Body of pancreas (tissue), 4 donors: ENCODE measurements at regions not wholly inside any gene's neighbourhood (a gene's known extent, or its start where the extent isn't known, plus 50 kb on each side); places are given as distances from the start of the nearest gene placed in this dataset.
"Not testable (repeated sequence)": the region's sequence is repeated elsewhere in the genome, so short reads cannot be mapped to it uniquely, and the experiment has no call there.

Experiments
- ATAC-seq: fragments of 150-250 bp; one replicate; pipeline ENCODE4 v1.9.1; 2016
- DNase-seq, 4 donors: peaks; one replicate each; pipeline ENCODE4 v3.0.0-alpha.2; 2019
- H3K27ac ChIP-seq, 4 donors: fragments of 200-600 bp; sonication (generic); 1 replicate in 3 of 4; 2 replicates in 1 of 4; pipeline versions ENCODE4 v1.5.1 to v1.6.1; 2016 to 2019; ENCODE audit warnings: mild to moderate bottlenecking in 1 of 4, mixed read lengths in 1 of 4, moderate library complexity in 1 of 4
- H3K27me3 ChIP-seq, 2 donors: fragments of 200-600 bp; sonication (generic); one replicate each; pipeline ENCODE4 v1.6.0; 2016; ENCODE audit warnings: mild to moderate bottlenecking in 1 of 2
- H3K36me3 ChIP-seq, 2 donors: fragments of 200-600 bp; sonication (generic); replicated peaks in 1 of 2; 2 replicates each; pipeline ENCODE4 v1.5.1; 2016; ENCODE audit warnings: low read depth in 2 of 2; ENCODE audit not compliant: insufficient read depth in 1 of 2
- H3K4me1 ChIP-seq: fragments of 200-600 bp; sonication (generic); one replicate; pipeline ENCODE4 v1.6.0; 2016
- H3K4me3 ChIP-seq, 2 donors: fragments of 200-600 bp; sonication (generic); 1 replicate in 1 of 2; 2 replicates in 1 of 2; pipeline ENCODE4 v1.5.1; 2016 to 2019
- H3K9me3 ChIP-seq, 3 donors: fragments of 200-600 bp; sonication (generic); 1 replicate in 2 of 3; 2 replicates in 1 of 3; pipeline ENCODE4 v1.5.1; 2016
- POLR2A ChIP-seq, 3 donors: fragments of 450-650 bp; IDR thresholded peaks; one replicate each; pipeline ENCODE4 v1.6.1; 2016; ENCODE audit warnings: antibody characterized with exemption in 3 of 3, mild to moderate bottlenecking in 2 of 3
- WGBS, 2 donors: methylation state at CpG; one replicate each; pipeline ENCODE4 v1.1.5; 2017; 5-methylcytosine and 5-hydroxymethylcytosine counted together
- intact Hi-C: fragments of 100-400 bp; cut with DNase I; formaldehyde crosslinking; loops from one replicate; pipeline ENCODE4 v1.15.1; 2023
- TF ChIP-seq, protein P1 (sequence below), 7 experiments: fragments of 450-650 bp in 4 of 7; fragments of 200-600 bp in 3 of 7; sonication (generic) in 3 of 7; IDR thresholded peaks; one replicate each; pipeline ENCODE4 v1.5.1; 2016 to 2019; ENCODE audit warnings: antibody characterized with exemption in 7 of 7

DNA sequence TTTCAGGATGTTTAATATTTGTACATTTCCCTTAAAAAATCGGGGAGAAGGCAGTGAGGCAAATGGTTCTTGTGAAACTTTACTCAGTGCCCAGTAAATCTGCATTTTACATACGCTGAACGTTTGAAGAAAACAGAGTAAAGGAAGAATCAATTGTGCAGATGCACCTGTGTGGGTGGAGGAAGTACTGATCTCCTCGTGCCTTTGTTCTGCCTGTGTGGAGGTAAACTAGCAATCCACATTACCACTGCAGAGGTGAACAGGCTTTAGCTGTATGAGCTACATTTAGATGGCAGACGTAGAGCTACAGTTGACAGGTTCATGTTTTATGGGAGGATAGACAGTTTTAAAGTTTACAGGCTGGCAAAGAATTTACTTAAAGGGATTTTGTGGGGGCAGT lies 62.7 kb upstream of the VIPR2 start:
- ATAC-seq = no peak
- 39 to 45% methylated on average over 5 of the region's 5 CpGs for WGBS, 2 donors
- H3K27ac ChIP-seq = no peak overlapping the region
- peaks cover 8% of the 10 kb centered on the region for H3K4me1 ChIP-seq
- no peak overlapping the region for H3K4me3 ChIP-seq
- no peak for TF ChIP-seq POLR2A (IDR thresholded peaks at IDR 0.05)
- TF ChIP-seq, protein P1, sequence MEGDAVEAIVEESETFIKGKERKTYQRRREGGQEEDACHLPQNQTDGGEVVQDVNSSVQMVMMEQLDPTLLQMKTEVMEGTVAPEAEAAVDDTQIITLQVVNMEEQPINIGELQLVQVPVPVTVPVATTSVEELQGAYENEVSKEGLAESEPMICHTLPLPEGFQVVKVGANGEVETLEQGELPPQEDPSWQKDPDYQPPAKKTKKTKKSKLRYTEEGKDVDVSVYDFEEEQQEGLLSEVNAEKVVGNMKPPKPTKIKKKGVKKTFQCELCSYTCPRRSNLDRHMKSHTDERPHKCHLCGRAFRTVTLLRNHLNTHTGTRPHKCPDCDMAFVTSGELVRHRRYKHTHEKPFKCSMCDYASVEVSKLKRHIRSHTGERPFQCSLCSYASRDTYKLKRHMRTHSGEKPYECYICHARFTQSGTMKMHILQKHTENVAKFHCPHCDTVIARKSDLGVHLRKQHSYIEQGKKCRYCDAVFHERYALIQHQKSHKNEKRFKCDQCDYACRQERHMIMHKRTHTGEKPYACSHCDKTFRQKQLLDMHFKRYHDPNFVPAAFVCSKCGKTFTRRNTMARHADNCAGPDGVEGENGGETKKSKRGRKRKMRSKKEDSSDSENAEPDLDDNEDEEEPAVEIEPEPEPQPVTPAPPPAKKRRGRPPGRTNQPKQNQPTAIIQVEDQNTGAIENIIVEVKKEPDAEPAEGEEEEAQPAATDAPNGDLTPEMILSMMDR (IDR thresholded peaks at IDR 0.05) = no peak
- no peak for DNase-seq
- no peaks in the 10 kb centered on the region for H3K36me3 ChIP-seq
- intact Hi-C loops = no loop called here
- H3K9me3 ChIP-seq = no peaks in the 10 kb centered on the region
- no peaks in the 10 kb centered on the region for H3K27me3 ChIP-seq

DNA sequence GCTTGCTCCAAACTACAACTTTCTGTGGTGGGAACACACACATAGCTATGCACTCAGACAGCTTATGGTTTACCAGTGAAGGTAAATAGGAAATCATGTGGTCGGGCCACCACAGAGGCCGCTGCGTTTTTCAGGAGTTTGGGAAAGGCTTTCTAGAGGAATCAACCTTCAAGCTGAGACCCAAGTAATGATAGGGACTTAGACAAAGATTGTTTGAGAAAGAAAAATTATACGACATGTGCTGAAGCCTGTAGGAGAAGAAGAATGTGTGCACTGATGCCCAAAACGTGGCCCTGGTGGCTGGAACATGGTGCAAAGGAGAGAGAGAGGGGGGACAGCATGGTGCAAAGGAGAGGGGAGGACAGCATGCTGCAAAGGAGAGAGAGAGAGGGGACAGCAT lies 61.2 kb upstream of the VIPR2 start:
- H3K9me3 ChIP-seq = no peaks in the 10 kb centered on the region
- no peak for TF ChIP-seq POLR2A (IDR thresholded peaks at IDR 0.05)
- TF ChIP-seq, protein P1 (IDR thresholded peaks at IDR 0.05) = no peak
- intact Hi-C loops = no loop called here
- H3K27ac ChIP-seq = no peak overlapping the region
- 64 to 80% methylated on average over 5 of the region's 5 CpGs for WGBS, 2 donors
- no peaks in the 10 kb centered on the region for H3K27me3 ChIP-seq
- ATAC-seq (no peak), DNase-seq (no peak)
- H3K4me1 ChIP-seq = no peaks in the 10 kb centered on the region
- no peaks in the 10 kb centered on the region for H3K36me3 ChIP-seq
- H3K4me3 ChIP-seq = no peak overlapping the region

DNA sequence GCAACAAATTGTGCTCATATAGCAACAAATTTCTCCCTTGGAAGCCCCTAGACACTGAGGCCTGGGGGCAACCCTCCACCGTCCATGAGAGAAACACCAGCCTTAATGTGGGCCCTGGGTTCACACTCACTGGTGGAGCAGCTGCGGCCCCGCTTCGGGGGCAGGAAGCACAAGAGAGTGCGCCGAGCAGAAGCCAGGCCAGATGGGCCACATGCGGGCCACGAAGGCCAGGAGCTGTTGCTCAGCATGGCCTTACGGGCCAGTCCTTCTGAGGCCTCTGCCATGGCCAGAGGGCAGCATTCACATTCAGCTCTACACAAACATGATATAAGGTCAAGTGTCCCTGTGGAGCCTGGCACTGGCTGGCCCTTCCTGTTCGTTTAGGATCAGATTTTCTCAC lies 60.0 kb upstream of the VIPR2 start:
- TF ChIP-seq, protein P1 (IDR thresholded peaks at IDR 0.05) = no peak
- no peak for TF ChIP-seq POLR2A (IDR thresholded peaks at IDR 0.05)
- H3K4me3 ChIP-seq = no peak overlapping the region
- ATAC-seq (no peak), DNase-seq (no peak)
- no peak overlapping the region for H3K27ac ChIP-seq
- intact Hi-C loops = no loop called here
- 91% methylated on average over 1 to 10 of the region's 10 CpGs for WGBS, 2 donors
- no peaks in the 10 kb centered on the region for H3K9me3 ChIP-seq
- no peaks in the 10 kb centered on the region for H3K27me3 ChIP-seq
- no peaks in the 10 kb centered on the region for H3K4me1 ChIP-seq
- no peaks in the 10 kb centered on the region for H3K36me3 ChIP-seq

DNA sequence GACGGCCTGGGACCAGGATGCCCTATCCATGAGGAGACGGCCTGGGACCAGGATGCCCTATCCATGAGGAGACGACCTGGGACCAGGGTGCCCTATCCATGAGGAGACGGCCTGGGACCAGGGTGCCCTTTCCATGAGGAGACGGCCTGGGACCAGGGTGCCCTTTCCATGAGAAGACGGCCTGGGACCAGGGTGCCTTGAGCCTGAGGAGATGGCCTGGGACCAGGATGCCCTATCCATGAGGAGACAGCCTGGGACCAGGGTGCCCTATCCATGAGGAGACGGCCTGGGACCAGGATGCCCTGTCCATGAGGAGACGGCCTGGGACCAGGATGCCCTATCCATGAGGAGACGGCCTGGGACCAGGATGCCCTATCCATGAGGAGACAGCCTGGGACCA lies 58.6 kb upstream of the VIPR2 start:
- H3K27me3 ChIP-seq, DNase-seq, H3K4me1 ChIP-seq, ATAC-seq, H3K4me3 ChIP-seq, H3K36me3 ChIP-seq, H3K27ac ChIP-seq, H3K9me3 ChIP-seq, intact Hi-C loops: not testable (repeated sequence)
- WGBS, 2 donors = 77 to 88% methylated on average over 6 to 8 of the region's 9 CpGs

DNA sequence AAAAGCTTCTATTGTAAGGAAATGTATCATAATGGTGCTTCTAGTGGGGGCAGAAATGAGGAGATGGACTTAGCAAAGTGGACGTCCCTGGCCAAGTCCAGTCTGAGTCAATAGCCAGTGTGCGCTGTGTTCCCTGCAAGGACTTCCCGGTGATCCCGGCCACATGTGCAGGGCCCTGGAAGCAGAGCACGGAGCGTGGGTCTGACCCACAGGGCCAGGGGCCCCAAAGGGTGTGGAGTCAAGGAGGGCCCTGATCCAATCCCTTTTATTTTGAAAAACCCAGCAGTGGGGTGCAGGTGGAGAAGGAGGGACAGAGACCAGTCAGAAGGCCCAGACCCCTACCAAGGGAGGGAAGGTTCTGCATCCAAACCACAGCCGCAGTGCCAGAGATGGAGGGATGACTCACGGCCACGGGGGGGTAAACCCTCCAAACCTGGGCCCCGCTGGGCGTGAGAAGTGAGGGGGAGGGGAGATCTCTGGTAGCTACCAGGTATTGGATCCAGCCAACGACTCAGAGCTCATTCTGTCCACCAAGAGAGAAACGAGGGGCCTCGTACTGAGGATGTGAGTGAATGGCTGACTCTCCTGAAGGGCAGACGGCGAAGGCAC lies 57.2 kb upstream of the VIPR2 start:
- no peak for ATAC-seq
- WGBS, 2 donors = 83 to 85% methylated on average over 16 of the region's 16 CpGs
- no peaks in the 10 kb centered on the region for H3K36me3 ChIP-seq
- intact Hi-C loops = no loop called here
- H3K9me3 ChIP-seq = no peaks in the 10 kb centered on the region
- no peak overlapping the region for H3K27ac ChIP-seq
- DNase-seq = no peak
- TF ChIP-seq POLR2A (IDR thresholded peaks at IDR 0.05) = no peak
- TF ChIP-seq, protein P1 (IDR thresholded peaks at IDR 0.05) = no peak
- no peaks in the 10 kb centered on the region for H3K27me3 ChIP-seq
- no peak overlapping the region for H3K4me3 ChIP-seq
- H3K4me1 ChIP-seq = no peaks in the 10 kb centered on the region
